Stimulated activated CD4-positive, alpha-beta T cell treated with anti-CD3 and anti-CD28 coated beads, Interleukin-4, amount 100 ng/mL, for 48 hours (primary cell): ENCODE measurements at regions not wholly inside any gene's neighbourhood (a gene's known extent, or its start where the extent isn't known, plus 50 kb on each side); places are given as distances from the start of the nearest gene placed in this dataset.
"Not testable (repeated sequence)": the region's sequence is repeated elsewhere in the genome, so short reads cannot be mapped to it uniquely, and the experiment has no call there.

ENCODE experiments used
- DNase-seq, 2 donors: peaks; one replicate each; pipeline ENCODE4 v3.0.0-alpha.2; 2020; ENCODE audit warnings: low read depth in 2 of 2

GRCh38 chr20:53872561-53873229, 197.7 kb downstream of the BCAS1 start:
- DNase-seq: no peak

- DNase-seq: no peak
Measured at GRCh38 chr20:53872081-53872541, 198.3 kb downstream of the BCAS1 start.

DNA sequence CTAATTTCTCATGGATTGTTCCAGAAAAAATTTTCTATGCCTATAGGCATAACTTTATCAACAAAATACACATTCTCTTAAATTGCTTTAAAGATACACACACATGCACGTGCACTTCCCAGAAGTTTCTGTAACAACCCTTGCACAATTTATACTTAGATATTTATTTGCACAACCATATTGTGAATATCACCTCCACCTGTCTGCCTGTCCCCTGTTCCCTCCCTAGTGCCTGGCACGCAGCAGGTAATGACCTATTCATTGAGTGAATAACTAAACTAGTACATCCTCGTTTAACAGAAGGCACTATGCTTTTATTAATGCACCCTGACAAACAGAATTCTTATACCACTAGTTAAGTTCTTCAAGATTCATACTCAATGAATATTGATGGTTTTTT, 198.9 kb downstream of the BCAS1 start:
- DNase-seq: no peak

- no peak for DNase-seq
Measured at GRCh38 chr20:53870426-53871315, 199.7 kb downstream of the BCAS1 start.

DNA sequence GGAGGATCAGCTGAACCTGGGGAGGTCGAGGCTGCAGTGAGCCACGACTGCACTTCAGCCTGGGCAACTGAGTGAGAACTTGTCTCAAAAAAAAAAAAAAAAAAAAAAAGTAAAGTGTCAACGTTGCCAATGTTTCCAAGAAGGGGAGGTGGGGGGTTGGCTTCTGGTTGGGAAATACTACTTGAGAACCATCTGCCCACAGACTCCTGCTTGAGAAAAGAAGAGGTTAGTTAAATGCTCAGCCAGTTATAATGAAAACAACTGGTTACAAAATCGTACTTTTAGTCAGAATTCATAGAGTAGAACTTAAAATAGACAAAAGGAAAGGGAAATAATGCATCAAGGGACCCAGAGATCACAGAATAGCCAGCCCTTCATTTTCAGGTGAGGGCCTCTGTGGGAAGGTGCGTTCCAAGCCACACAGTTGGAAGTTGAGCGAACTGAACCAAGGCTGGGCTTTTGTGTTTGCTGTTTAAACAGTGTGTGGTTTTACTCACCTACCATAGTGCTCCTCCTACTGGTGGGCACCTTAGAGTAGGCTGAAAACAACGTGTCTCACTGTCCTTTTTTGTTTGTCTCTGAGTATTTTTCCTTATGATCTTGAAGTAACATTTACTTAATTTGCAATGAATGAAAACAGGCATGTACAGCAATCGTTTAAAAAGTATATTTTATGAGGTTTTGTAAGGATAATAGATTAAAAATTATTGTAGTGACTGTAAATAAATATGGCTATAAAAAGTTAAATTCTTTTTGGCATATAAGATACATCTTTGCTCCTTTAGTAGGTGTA, 200.7 kb downstream of the BCAS1 start:
- peak; percentile 42 to 66 for DNase-seq

- no peak for DNase-seq
Measured at GRCh38 chr20:53867741-53868351, 202.5 kb downstream of the BCAS1 start.

DNA sequence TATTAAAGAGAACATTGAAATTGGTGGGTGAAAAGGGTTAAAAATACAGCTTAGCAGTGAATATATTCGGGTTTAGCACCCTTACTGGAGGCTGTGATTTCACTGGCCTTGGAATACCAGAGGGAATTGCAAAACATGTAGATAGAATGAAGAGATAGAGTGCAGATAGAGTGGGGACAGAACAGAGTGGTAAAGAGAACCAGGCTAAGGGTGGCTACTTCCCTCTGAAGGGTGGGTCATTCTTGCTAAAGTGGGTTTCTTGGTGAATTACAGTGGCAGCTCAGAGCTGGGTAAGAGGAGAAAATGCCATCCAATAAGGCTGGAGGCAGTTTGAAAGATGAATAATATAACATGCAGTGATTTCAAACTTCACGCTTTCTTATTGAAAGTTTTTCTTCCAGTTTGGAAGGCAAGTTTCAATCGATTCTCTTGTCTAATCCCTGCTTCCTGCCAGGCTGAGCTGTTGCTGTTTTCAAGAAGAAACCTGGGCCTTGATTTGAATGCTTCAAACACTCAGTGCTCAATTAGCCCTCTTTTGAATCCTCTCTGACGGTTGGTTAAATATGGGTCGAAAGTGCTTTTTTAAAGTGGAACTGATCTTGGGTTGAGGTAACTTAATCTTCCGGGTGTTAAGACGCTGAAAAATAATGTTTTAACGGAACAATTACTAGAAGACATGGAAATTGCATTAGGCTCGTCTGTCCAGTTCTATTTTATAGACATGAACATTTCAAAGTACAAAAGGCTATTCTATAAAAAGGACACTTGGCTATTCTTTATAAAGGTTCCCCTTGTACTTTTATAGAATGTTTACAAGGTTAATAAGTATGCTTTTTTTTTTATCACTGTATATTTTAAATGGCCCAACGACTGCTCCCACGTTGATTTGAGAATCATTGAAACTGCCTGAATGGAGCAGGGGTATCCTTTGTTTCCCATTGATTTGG, 203.3 kb downstream of the BCAS1 start:
- no peak for DNase-seq

DNA sequence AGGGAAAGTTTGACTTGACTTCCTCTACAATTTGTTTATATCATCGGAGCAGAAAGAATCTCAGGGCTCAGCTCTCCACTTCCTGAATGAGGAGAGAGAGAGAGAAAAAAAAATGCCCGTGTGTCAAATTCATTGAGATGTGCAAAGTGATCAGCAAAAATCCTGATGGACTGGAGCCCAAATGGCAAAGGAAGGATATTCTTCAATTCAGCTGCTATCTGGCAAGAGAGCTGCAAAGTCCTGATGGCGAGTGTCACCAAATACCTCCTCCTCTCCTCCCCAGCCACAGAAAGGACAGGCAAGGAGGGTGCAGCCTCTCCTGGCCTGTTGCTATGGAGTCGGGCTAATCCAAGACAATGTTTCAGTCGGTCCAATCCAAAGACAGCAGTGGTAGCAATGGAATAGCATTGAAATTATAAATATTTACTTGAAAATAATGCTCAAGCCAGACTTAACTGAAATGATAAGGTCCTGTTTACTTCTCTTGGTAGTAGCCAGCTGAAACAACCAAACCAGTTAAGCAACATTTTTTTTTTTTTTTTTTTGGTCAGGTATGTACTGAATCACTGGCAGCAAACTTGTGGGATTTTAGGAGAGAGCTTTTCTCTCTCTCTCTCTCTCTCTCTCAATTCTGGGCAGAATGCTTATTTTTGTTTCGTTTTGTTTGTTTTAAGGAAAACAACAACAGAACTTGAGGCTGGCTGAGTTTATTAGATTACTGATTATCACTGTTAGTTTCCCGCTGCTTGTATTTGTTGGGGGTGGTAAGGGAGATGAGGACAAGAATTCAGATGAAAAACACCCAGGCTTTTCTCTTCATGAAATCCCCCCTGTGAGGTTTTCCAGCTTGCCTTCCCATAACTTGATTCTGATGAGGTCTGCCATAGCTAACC, 204.2 kb downstream of the BCAS1 start:
- DNase-seq: no peak

GRCh38 chr20:53864765-53865683, 205.4 kb downstream of the BCAS1 start:
- DNase-seq: not testable (repeated sequence)

- not testable (repeated sequence) for DNase-seq
Measured at GRCh38 chr20:53863923-53864641, 206.3 kb downstream of the BCAS1 start.

GRCh38 chr20:53863535-53863922, 206.9 kb downstream of the BCAS1 start:
- DNase-seq: not testable (repeated sequence)

GRCh38 chr20:53863039-53863438, 207.4 kb downstream of the BCAS1 start:
- not testable (repeated sequence) for DNase-seq

DNA sequence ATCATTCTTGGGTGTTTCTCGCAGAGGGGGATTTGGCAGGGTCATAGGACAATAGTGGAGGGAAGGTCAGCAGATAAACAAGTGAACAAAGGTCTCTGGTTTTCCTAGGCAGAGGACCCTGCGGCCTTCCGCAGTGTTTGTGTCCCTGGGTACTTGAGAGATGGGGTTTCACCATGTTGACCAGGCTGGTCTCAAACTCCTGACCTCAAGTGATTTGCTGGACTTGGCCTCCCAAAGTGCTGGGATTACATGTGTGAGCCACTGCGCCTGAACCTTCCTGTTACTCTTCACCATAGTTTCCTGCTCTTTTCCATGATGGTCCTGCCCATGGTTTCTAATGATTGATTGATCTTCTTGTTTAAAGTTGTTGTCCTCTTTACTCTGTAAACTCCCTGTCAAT, 207.9 kb downstream of the BCAS1 start:
- DNase-seq: not testable (repeated sequence)

- DNase-seq: not testable (repeated sequence)
Measured at GRCh38 chr20:53862136-53862397, 208.3 kb downstream of the BCAS1 start.

- no peak for DNase-seq
Measured at GRCh38 chr20:53859684-53860083, 210.7 kb downstream of the BCAS1 start.

- DNase-seq: not testable (repeated sequence)
Measured at GRCh38 chr20:53859009-53859408, 211.4 kb downstream of the BCAS1 start.

DNA sequence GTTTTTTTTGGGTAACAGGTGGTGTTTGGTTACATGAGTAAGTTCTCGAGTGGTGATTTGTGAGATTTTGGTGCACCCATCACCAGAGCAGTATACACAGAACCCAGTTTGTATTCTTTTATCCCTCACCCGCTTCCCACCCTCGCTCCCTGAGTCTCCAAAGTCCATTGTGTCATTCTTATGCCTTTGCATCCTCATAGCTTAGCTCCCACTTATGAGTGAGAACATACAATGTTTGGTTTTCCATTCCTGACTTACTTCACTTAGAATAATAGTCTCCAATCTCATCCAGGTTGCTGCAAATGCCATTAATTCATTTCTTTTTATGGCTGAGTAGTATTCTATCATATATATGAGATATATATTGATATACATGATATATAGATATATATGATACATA, 211.9 kb downstream of the BCAS1 start:
- DNase-seq: not testable (repeated sequence)

DNA sequence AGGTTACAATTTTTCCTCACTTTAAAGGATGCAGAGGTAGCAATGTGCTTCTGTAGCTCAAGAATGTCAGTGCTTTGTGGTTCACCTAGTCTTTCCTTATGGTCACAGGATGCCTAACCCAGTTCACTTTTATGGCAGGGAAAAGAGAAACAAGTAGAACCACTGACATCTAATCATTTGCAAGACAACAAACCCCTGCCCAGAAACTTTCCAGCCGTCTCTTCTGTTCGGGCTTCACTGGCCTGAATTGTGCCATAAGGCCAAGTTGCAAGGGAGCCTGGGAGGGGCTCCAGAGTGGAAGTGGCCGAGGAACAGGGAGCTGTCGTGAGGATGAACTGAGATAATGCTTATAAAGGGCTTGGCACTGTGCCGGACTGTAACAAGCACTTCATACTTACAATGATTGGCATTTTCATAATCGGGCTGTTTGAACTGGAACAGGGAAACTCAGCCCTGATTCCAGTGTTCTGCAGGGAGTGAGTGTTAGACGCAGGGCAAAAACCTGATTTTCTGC, 212.6 kb downstream of the BCAS1 start:
- DNase-seq: no peak
